ENCODE measurements at regions not wholly inside any gene's neighbourhood (a gene's known extent, or its start where the extent isn't known, plus 50 kb on each side); places are given as distances from the start of the nearest gene placed in this dataset.
"Not testable (repeated sequence)": the region's sequence is repeated elsewhere in the genome, so short reads cannot be mapped to it uniquely, and the experiment has no call there.

GRCh38 chr3:164365242-164365641 is 713.1 kb downstream of the SI start:
- DNase-seq: no peak

GRCh38 chr3:164364111-164364510 is 714.2 kb downstream of the SI start:
- DNase-seq: no peak

GRCh38 chr3:164360738-164361406 is 717.4 kb downstream of the SI start:
- DNase-seq: no peak

GRCh38 chr3:164360078-164360578 is 718.2 kb downstream of the SI start:
- no peak for DNase-seq

GRCh38 chr3:164352991-164353390 is 725.3 kb downstream of the SI start:
- DNase-seq: no peak

GRCh38 chr3:164351131-164351530 is 727.2 kb downstream of the SI start:
- no peak for DNase-seq

GRCh38 chr3:164342206-164342605 is 736.1 kb downstream of the SI start:
- DNase-seq: not testable (repeated sequence)

GRCh38 chr3:164341086-164341485 is 737.2 kb downstream of the SI start:
- no peak for DNase-seq

GRCh38 chr3:164340273-164340672 is 738.0 kb downstream of the SI start:
- no peak for DNase-seq

- DNase-seq: peak; percentile 3
Observed at GRCh38 chr3:164332831-164333802, 745.2 kb downstream of the SI start.

GRCh38 chr3:164326714-164327113 is 751.6 kb downstream of the SI start:
- DNase-seq: no peak

GRCh38 chr3:164320962-164321361 is 757.3 kb downstream of the SI start:
- DNase-seq: no peak

- DNase-seq: no peak
Observed at GRCh38 chr3:164306042-164306441, 772.3 kb downstream of the SI start.

- no peak for DNase-seq
Observed at GRCh38 chr3:164303894-164304293, 774.4 kb downstream of the SI start.

GRCh38 chr3:164302622-164303021 is 775.7 kb downstream of the SI start:
- no peak for DNase-seq

GRCh38 chr3:164291486-164291885 is 786.8 kb downstream of the SI start:
- not testable (repeated sequence) for DNase-seq

- DNase-seq: no peak
Observed at GRCh38 chr3:164278550-164278949, 799.7 kb downstream of the SI start.

- DNase-seq: no peak
Observed at GRCh38 chr3:164267053-164267452, 811.2 kb downstream of the SI start.

- DNase-seq: no peak
Observed at GRCh38 chr3:164250923-164251322, 827.4 kb downstream of the SI start.

GRCh38 chr3:164236851-164237250 is 841.4 kb downstream of the SI start:
- DNase-seq: no peak

GRCh38 chr3:164235289-164236028 is 842.8 kb downstream of the SI start:
- DNase-seq: no peak

- no peak for DNase-seq
Observed at GRCh38 chr3:164233951-164234350, 844.3 kb downstream of the SI start.

GRCh38 chr3:164231718-164232117 is 846.6 kb downstream of the SI start:
- DNase-seq: no peak

Data from retina (tissue), 1 donor.